Peyer's patch (tissue), 4 donors: ENCODE measurements at regions not wholly inside any gene's neighbourhood (a gene's known extent, or its start where the extent isn't known, plus 50 kb on each side); places are given as distances from the start of the nearest gene placed in this dataset.
"Not testable (repeated sequence)": the region's sequence is repeated elsewhere in the genome, so short reads cannot be mapped to it uniquely, and the experiment has no call there.

Source experiments
- POLR2A ChIP-seq, 2 donors: fragments of 450-650 bp; IDR thresholded peaks; one replicate each; pipeline ENCODE4 v1.5.1; 2017; ENCODE audit warnings: antibody characterized with exemption in 2 of 2, mild to moderate bottlenecking in 2 of 2, moderate library complexity in 2 of 2
- TF ChIP-seq, protein P1 (sequence below), 6 experiments: fragments of 450-650 bp in 4 of 6; fragments of 200-600 bp in 2 of 6; sonication (generic) in 1 of 6; IDR thresholded peaks; one replicate each; pipeline ENCODE4 v1.5.1; 2017 to 2019; ENCODE audit warnings: antibody characterized with exemption in 6 of 6, mild to moderate bottlenecking in 3 of 6, moderate library complexity in 1 of 6

DNA sequence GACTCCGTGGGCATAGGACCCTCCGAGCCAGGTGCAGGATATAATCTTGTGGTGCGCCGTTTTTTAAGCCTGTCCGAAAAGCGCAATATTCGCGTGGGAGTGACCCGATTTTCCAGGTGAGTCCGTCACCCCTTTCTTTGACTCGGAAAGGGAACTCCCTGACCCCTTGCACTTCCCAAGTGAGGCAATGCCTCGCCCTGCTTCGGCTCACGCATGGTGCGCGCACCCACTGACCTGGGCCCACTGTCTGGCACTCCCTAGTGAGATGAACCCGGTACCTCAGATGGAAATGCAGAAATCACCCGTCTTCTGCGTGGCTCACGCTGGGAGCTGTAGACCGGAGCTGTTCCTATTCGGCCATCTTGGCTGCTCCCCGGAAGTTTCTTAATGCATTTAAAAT lies 99.5 kb upstream of the EOMES start:
- TF ChIP-seq, protein P1, sequence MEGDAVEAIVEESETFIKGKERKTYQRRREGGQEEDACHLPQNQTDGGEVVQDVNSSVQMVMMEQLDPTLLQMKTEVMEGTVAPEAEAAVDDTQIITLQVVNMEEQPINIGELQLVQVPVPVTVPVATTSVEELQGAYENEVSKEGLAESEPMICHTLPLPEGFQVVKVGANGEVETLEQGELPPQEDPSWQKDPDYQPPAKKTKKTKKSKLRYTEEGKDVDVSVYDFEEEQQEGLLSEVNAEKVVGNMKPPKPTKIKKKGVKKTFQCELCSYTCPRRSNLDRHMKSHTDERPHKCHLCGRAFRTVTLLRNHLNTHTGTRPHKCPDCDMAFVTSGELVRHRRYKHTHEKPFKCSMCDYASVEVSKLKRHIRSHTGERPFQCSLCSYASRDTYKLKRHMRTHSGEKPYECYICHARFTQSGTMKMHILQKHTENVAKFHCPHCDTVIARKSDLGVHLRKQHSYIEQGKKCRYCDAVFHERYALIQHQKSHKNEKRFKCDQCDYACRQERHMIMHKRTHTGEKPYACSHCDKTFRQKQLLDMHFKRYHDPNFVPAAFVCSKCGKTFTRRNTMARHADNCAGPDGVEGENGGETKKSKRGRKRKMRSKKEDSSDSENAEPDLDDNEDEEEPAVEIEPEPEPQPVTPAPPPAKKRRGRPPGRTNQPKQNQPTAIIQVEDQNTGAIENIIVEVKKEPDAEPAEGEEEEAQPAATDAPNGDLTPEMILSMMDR (IDR thresholded peaks at IDR 0.05), result not testable (repeated sequence)
- TF ChIP-seq POLR2A (IDR thresholded peaks at IDR 0.05), result not testable (repeated sequence)
